ENCODE measurements at regions not wholly inside any gene's neighbourhood (a gene's known extent, or its start where the extent isn't known, plus 50 kb on each side); places are given as distances from the start of the nearest gene placed in this dataset.

GRCh38 chr2:84288293-84288692 is 170.8 kb downstream of the SUCLG1 start:
- H3K27ac ChIP-seq = no peak overlapping the region
- no peak for DNase-seq
- intact Hi-C loops (cut with DNase I) = no loop called here
- no peak for TF ChIP-seq CTCF (IDR thresholded peaks at IDR 0.05)
- H3K9ac ChIP-seq (ENCODE audit: low read depth in 2 of 2, low read length in 2 of 2) = no peak overlapping the region
- no peak overlapping the region for H3K4me3 ChIP-seq
- no peaks in the 10 kb centered on the region for H3K27me3 ChIP-seq
- H3K4me1 ChIP-seq = no peaks in the 10 kb centered on the region
- H3K9me3 ChIP-seq = no peaks in the 10 kb centered on the region
- no peaks in the 10 kb centered on the region for H3K36me3 ChIP-seq

GRCh38 chr2:84286878-84287277 is 172.2 kb downstream of the SUCLG1 start:
- no peaks in the 10 kb centered on the region for H3K27me3 ChIP-seq
- H3K9me3 ChIP-seq = no peaks in the 10 kb centered on the region
- no peak for DNase-seq
- H3K9ac ChIP-seq (ENCODE audit: low read depth in 2 of 2, low read length in 2 of 2) = no peak overlapping the region
- no peaks in the 10 kb centered on the region for H3K4me1 ChIP-seq
- TF ChIP-seq CTCF (IDR thresholded peaks at IDR 0.05) = no peak
- no peak overlapping the region for H3K4me3 ChIP-seq
- H3K27ac ChIP-seq = no peak overlapping the region
- no peaks in the 10 kb centered on the region for H3K36me3 ChIP-seq
- intact Hi-C loops (cut with DNase I) = no loop called here

DNA sequence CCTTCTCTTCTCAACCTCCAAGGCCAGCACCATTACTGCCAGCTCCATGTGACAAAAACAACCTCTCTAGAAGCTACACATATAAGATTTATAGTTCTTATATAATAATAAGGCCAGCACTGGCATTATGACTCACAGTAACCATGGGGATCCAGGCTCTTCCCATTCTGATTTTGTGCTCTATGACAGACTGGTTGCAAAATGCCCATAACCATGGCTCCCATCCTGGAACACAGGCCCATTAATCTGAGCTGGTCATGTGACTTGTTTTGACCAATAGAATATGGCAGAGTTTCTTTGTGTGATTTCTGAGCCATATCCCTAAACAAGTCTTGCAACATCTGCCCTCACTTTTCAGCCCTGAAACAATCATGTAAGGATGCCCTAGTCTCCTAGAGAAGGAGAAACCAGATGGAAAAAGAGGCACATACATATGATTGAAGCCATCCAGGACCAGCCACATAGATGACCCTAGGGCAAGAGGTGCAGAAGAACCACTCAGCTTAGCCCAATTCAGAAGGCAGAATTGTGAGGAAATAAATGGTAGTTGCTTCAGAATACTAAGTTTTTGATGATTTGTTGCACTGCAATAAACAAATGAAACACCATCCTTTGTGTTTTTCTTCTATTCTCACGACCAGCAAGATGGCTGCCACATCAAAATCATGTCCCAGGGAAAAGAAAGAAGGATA is 173.9 kb downstream of the SUCLG1 start:
- no peaks in the 10 kb centered on the region for H3K36me3 ChIP-seq
- H3K27me3 ChIP-seq = no peaks in the 10 kb centered on the region

DNA sequence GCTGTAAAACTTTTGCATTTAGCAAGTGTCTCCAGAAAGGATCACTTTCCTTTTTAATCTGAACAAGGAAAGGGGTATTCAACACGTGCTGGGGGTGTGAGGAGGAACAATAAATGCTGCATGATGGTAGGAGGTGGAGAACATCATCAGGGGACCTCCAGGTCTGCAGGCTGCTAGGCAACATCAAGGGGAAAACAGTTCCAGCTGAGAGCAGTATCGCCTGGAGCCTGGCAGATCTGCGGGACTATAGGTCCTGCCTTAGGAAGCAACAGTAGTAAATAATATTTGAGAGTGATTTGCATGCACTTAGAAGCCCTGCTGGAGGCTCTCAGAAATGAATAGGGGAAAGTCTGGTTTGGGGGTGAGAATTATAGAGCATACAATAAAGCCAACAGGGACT is 175.6 kb downstream of the SUCLG1 start:
- Histone ChIP-seq H3K9ac (ENCODE audit: low read depth in 2 of 2, low read length in 2 of 2) (no peak overlapping the region), H3K4me1 (no peaks in the 10 kb centered on the region), H3K4me3 (no peak overlapping the region), H3K9me3 (no peaks in the 10 kb centered on the region), H3K27me3 (no peaks in the 10 kb centered on the region), H3K36me3 (no peaks in the 10 kb centered on the region), H3K27ac (no peak overlapping the region)
- intact Hi-C loops (cut with DNase I) = no loop called here
- DNase-seq = no peak
- TF ChIP-seq CTCF (IDR thresholded peaks at IDR 0.05) = no peak

More for the DNA sequence above, 173.9 kb downstream of the SUCLG1 start:
- H3K4me3 ChIP-seq = no peak overlapping the region
- no peak overlapping the region for H3K9ac ChIP-seq (ENCODE audit: low read depth in 2 of 2, low read length in 2 of 2)
- no peaks in the 10 kb centered on the region for H3K4me1 ChIP-seq
- H3K9me3 ChIP-seq = no peaks in the 10 kb centered on the region
- no peak for DNase-seq
- H3K27ac ChIP-seq = no peak overlapping the region
- intact Hi-C loops (cut with DNase I) = no loop called here
- TF ChIP-seq CTCF (IDR thresholded peaks at IDR 0.05) = no peak

DNA sequence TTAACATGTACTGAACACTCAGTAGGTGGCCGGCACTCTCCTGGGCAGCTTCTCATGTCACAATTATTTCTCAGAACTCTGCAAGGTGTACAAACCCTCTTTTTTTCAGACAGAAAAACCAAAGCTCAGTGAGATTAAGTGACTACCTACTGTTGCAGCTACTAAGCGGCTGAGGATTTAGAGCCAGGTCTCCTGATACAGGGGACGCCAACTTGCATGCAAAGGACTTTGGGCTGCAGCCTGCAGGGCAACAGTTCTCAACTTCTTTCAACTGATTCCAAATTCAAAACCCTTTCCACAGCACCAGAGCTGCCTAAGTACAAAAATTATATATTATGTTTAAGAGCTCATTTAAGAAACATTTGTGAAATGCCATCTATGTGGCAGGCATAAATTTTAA is 177.6 kb downstream of the SUCLG1 start:
- H3K4me1 ChIP-seq = no peaks in the 10 kb centered on the region
- no peaks in the 10 kb centered on the region for H3K36me3 ChIP-seq
- no peak for DNase-seq
- no peaks in the 10 kb centered on the region for H3K27me3 ChIP-seq
- no peak overlapping the region for H3K4me3 ChIP-seq
- no peak overlapping the region for H3K9ac ChIP-seq (ENCODE audit: low read depth in 2 of 2, low read length in 2 of 2)
- TF ChIP-seq CTCF (IDR thresholded peaks at IDR 0.05) = no peak
- H3K27ac ChIP-seq = no peak overlapping the region
- intact Hi-C loops (cut with DNase I) = no loop called here
- no peaks in the 10 kb centered on the region for H3K9me3 ChIP-seq
